Astrocyte (in vitro differentiated cells and primary cell): ENCODE measurements at regions not wholly inside any gene's neighbourhood (a gene's known extent, or its start where the extent isn't known, plus 50 kb on each side); places are given as distances from the start of the nearest gene placed in this dataset.

Source experiments
- EZH2 ChIP-seq: IDR thresholded peaks from 2 replicates; pipeline ENCODE4 v1.6.1; 2012; ENCODE audit warnings: mild to moderate bottlenecking, low read length, inconsistent platforms; ENCODE audit not compliant: insufficient read depth
- TF ChIP-seq, protein P1 (sequence below): IDR thresholded peaks from 2 replicates; pipeline ENCODE4 v1.5.1; 2011; ENCODE audit warnings: low read depth, mild to moderate bottlenecking, inconsistent platforms, low read length, moderate library complexity; ENCODE audit not compliant: insufficient read depth

DNA sequence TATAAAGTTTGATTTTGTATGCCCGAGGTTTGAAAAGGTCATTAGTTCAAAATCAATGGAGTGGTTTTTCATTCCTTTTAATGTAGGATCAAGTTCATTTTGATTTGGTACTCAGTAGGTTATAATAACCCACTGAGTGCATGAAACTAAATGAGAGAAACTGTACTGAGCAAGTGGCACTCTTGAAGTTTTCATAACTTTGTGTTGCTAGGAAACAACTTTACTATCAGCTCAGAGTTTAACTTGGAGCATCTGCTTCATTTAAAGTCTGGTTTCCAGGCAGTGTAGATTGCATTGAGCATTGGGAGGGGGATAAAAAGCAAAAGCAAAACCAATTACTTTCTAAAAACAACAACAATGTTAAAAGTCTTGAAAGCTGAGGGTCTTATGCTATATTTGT, 1361.6 kb upstream of the CHAC2 start:
- TF ChIP-seq, protein P1, sequence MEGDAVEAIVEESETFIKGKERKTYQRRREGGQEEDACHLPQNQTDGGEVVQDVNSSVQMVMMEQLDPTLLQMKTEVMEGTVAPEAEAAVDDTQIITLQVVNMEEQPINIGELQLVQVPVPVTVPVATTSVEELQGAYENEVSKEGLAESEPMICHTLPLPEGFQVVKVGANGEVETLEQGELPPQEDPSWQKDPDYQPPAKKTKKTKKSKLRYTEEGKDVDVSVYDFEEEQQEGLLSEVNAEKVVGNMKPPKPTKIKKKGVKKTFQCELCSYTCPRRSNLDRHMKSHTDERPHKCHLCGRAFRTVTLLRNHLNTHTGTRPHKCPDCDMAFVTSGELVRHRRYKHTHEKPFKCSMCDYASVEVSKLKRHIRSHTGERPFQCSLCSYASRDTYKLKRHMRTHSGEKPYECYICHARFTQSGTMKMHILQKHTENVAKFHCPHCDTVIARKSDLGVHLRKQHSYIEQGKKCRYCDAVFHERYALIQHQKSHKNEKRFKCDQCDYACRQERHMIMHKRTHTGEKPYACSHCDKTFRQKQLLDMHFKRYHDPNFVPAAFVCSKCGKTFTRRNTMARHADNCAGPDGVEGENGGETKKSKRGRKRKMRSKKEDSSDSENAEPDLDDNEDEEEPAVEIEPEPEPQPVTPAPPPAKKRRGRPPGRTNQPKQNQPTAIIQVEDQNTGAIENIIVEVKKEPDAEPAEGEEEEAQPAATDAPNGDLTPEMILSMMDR: no peak
- no peak for TF ChIP-seq EZH2
